ENCODE measurements at regions not wholly inside any gene's neighbourhood (a gene's known extent, or its start where the extent isn't known, plus 50 kb on each side); places are given as distances from the start of the nearest gene placed in this dataset.

DNA sequence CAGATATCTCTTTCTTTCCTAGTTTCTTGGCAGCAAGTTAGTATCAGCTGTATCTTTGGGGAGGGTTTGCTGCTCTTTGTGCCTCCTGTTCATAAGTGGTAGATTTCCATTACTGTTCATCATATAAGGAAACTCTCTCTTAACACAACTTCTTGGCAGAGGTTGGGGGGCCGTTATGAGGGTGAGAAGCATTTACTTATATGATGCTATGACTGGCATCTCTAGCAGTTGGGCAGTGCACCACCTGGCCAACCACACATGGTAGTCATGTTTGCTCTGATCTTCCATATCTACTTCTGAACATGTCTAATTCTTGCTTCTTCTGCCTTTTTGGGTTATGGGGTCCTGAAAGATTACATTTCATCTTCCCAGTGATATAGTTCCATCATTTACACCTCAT lies 282.2 kb downstream of the CYRIA start:
- TF ChIP-seq, protein P1, sequence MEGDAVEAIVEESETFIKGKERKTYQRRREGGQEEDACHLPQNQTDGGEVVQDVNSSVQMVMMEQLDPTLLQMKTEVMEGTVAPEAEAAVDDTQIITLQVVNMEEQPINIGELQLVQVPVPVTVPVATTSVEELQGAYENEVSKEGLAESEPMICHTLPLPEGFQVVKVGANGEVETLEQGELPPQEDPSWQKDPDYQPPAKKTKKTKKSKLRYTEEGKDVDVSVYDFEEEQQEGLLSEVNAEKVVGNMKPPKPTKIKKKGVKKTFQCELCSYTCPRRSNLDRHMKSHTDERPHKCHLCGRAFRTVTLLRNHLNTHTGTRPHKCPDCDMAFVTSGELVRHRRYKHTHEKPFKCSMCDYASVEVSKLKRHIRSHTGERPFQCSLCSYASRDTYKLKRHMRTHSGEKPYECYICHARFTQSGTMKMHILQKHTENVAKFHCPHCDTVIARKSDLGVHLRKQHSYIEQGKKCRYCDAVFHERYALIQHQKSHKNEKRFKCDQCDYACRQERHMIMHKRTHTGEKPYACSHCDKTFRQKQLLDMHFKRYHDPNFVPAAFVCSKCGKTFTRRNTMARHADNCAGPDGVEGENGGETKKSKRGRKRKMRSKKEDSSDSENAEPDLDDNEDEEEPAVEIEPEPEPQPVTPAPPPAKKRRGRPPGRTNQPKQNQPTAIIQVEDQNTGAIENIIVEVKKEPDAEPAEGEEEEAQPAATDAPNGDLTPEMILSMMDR (IDR thresholded peaks at IDR 0.05) = no peak
- no peak for TF ChIP-seq POLR2A (IDR thresholded peaks at IDR 0.05)
- no peak for TF ChIP-seq EP300 (IDR thresholded peaks at IDR 0.05)

All from gastroesophageal sphincter (tissue), 3 donors.